ENCODE measurements at regions not wholly inside any gene's neighbourhood (a gene's known extent, or its start where the extent isn't known, plus 50 kb on each side); places are given as distances from the start of the nearest gene placed in this dataset.

GRCh38 chr2:220046507-220046906 is 419.1 kb downstream of the SLC4A3 start:
- Histone ChIP-seq H3K9me3 (ENCODE audit: low read depth) (no peaks in the 10 kb centered on the region), H2AFZ (no peak overlapping the region), H3K79me2 (no peaks in the 10 kb centered on the region), H3K36me3 (replicated peaks; ENCODE audit: insufficient read depth, low read depth) (no peaks in the 10 kb centered on the region), H3K4me3 (no peak overlapping the region), H3K27ac (no peak overlapping the region), H3K27me3 (no peaks in the 10 kb centered on the region), H3K4me1 (ENCODE audit: insufficient read depth) (no peaks in the 10 kb centered on the region), H3K9me2 (replicated peaks; ENCODE audit: insufficient read depth) (no peaks in the 10 kb centered on the region), H4K20me1 (ENCODE audit: insufficient read depth, poor library complexity, severe bottlenecking) (no peaks in the 10 kb centered on the region), H3K4me2 (no peak overlapping the region)
- no peak for DNase-seq (ENCODE audit: low spot score)
- 84% methylated on average over 2 of the region's 2 CpGs for WGBS (ENCODE audit: low lambda C conversion rate, missing lambda C conversion rate)
- TF ChIP-seq EZH2phosphoT487 (IDR thresholded peaks at IDR 0.05; ENCODE audit: low read depth, severe bottlenecking, unreplicated experiment): no peak
- TF ChIP-seq EZH2 (IDR thresholded peaks at IDR 0.05; ENCODE audit: borderline replicate concordance): no peak
- TF ChIP-seq CTCF (IDR thresholded peaks at IDR 0.05; ENCODE audit: poor library complexity): no peak

- Histone ChIP-seq H4K20me1 (ENCODE audit: insufficient read depth, poor library complexity, severe bottlenecking) (no peaks in the 10 kb centered on the region), H3K79me2 (no peaks in the 10 kb centered on the region), H3K36me3 (replicated peaks; ENCODE audit: insufficient read depth, low read depth) (no peaks in the 10 kb centered on the region), H3K9me2 (replicated peaks; ENCODE audit: insufficient read depth) (no peaks in the 10 kb centered on the region), H3K4me1 (ENCODE audit: insufficient read depth) (no peaks in the 10 kb centered on the region), H3K27me3 (no peaks in the 10 kb centered on the region), H3K27ac (no peak overlapping the region), H3K9me3 (ENCODE audit: low read depth) (no peaks in the 10 kb centered on the region), H3K4me3 (no peak overlapping the region), H2AFZ (no peak overlapping the region), H3K4me2 (no peak overlapping the region)
- WGBS (ENCODE audit: low lambda C conversion rate, missing lambda C conversion rate): 85% methylated on average over 3 of the region's 3 CpGs
- DNase-seq (ENCODE audit: low spot score): no peak
- TF ChIP-seq CTCF (IDR thresholded peaks at IDR 0.05; ENCODE audit: poor library complexity) (no peak), EZH2phosphoT487 (IDR thresholded peaks at IDR 0.05; ENCODE audit: low read depth, severe bottlenecking, unreplicated experiment) (no peak), EZH2 (IDR thresholded peaks at IDR 0.05; ENCODE audit: borderline replicate concordance) (no peak)
Observed at GRCh38 chr2:220051716-220052115, 424.3 kb downstream of the SLC4A3 start.

- no peak overlapping the region for H3K4me2 ChIP-seq
- no peaks in the 10 kb centered on the region for H3K36me3 ChIP-seq (replicated peaks; ENCODE audit: insufficient read depth, low read depth)
- H3K27me3 ChIP-seq: no peaks in the 10 kb centered on the region
- TF ChIP-seq EZH2 (IDR thresholded peaks at IDR 0.05; ENCODE audit: borderline replicate concordance): no peak
- TF ChIP-seq CTCF (IDR thresholded peaks at IDR 0.05; ENCODE audit: poor library complexity): no peak
- no peak for TF ChIP-seq EZH2phosphoT487 (IDR thresholded peaks at IDR 0.05; ENCODE audit: low read depth, severe bottlenecking, unreplicated experiment)
- H3K9me2 ChIP-seq (replicated peaks; ENCODE audit: insufficient read depth): no peaks in the 10 kb centered on the region
- no peaks in the 10 kb centered on the region for H3K4me1 ChIP-seq (ENCODE audit: insufficient read depth)
- no peak overlapping the region for H2AFZ ChIP-seq
- H3K27ac ChIP-seq: no peak overlapping the region
- DNase-seq (ENCODE audit: low spot score): no peak
- H3K4me3 ChIP-seq: no peak overlapping the region
- no peaks in the 10 kb centered on the region for H3K79me2 ChIP-seq
- H3K9me3 ChIP-seq (ENCODE audit: low read depth): no peaks in the 10 kb centered on the region
- H4K20me1 ChIP-seq (ENCODE audit: insufficient read depth, poor library complexity, severe bottlenecking): no peaks in the 10 kb centered on the region
Observed at GRCh38 chr2:220053919-220054318, 426.5 kb downstream of the SLC4A3 start.

GRCh38 chr2:220057391-220057790 is 430.0 kb downstream of the SLC4A3 start:
- no peaks in the 10 kb centered on the region for H3K36me3 ChIP-seq (replicated peaks; ENCODE audit: insufficient read depth, low read depth)
- DNase-seq (ENCODE audit: low spot score): no peak
- no peaks in the 10 kb centered on the region for H3K9me3 ChIP-seq (ENCODE audit: low read depth)
- H3K4me3 ChIP-seq: no peak overlapping the region
- no peak overlapping the region for H3K4me2 ChIP-seq
- H3K9me2 ChIP-seq (replicated peaks; ENCODE audit: insufficient read depth): no peaks in the 10 kb centered on the region
- no peaks in the 10 kb centered on the region for H4K20me1 ChIP-seq (ENCODE audit: insufficient read depth, poor library complexity, severe bottlenecking)
- H3K4me1 ChIP-seq (ENCODE audit: insufficient read depth): no peaks in the 10 kb centered on the region
- no peak overlapping the region for H3K27ac ChIP-seq
- no peak for TF ChIP-seq EZH2 (IDR thresholded peaks at IDR 0.05; ENCODE audit: borderline replicate concordance)
- no peak for TF ChIP-seq EZH2phosphoT487 (IDR thresholded peaks at IDR 0.05; ENCODE audit: low read depth, severe bottlenecking, unreplicated experiment)
- no peak for TF ChIP-seq CTCF (IDR thresholded peaks at IDR 0.05; ENCODE audit: poor library complexity)
- H3K79me2 ChIP-seq: no peaks in the 10 kb centered on the region
- H2AFZ ChIP-seq: no peak overlapping the region
- no peaks in the 10 kb centered on the region for H3K27me3 ChIP-seq
- WGBS (ENCODE audit: low lambda C conversion rate, missing lambda C conversion rate): 80% methylated on average over 3 of the region's 3 CpGs

Data from hepatocyte (in vitro differentiated cells).